ENCODE measurements at regions not wholly inside any gene's neighbourhood (a gene's known extent, or its start where the extent isn't known, plus 50 kb on each side); places are given as distances from the start of the nearest gene placed in this dataset.
"Not testable (repeated sequence)": the region's sequence is repeated elsewhere in the genome, so short reads cannot be mapped to it uniquely, and the experiment has no call there.

DNA sequence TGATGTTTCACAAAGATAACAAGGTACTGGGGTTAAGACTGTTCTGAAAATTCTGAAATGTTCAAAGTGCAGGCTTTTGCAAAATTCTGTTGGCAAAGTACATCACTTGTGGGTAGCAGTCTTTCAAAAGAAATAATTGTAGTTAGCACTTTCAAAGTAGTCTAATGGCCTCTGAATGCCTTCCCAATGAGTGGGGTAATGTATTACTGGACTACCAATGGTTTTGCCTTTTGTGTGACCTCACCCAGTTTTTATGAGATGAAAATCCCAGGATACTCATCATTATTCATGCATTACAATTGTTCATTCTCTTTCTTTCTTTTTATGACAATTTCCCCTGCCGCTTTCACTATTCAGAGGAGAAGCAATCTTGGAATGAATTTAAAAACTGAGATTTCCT, 686.1 kb downstream of the GLUD2 start:
- Mint-ChIP-seq H3K27ac (no peak overlapping the region), H3K36me3 (ENCODE audit: low read depth) (no peaks in the 10 kb centered on the region), H3K4me3 (no peak overlapping the region), H3K9me3 (no peaks in the 10 kb centered on the region), H3K4me1 (ENCODE audit: low read depth) (no peaks in the 10 kb centered on the region), H3K27me3 (no peaks in the 10 kb centered on the region)
- ATAC-seq (ENCODE audit: poor library complexity) (no peak), DNase-seq (no peak)
- Histone ChIP-seq H3K27ac (ENCODE audit: low read depth in 1 of 2, low read length in 2 of 2) (no peak overlapping the region), H3K4me1 (ENCODE audit: insufficient read depth, low read length) (no peaks in the 10 kb centered on the region), H3K4me3 (ENCODE audit: low read length) (no peak overlapping the region), H3K27me3 (ENCODE audit: control insufficient read depth in 1 of 2, insufficient read depth in 2 of 2, low read length in 2 of 2) (no peaks in the 10 kb centered on the region), H3K9me3 (ENCODE audit: control insufficient read depth in 1 of 2, insufficient read depth in 1 of 2, low read length in 2 of 2) (no peaks in the 10 kb centered on the region), H3K36me3 (ENCODE audit: insufficient read depth, low read length) (no peaks in the 10 kb centered on the region)
- CTCF ChIA-PET: no interaction called here
- intact Hi-C loops (cut with DNase I, micrococcal nuclease): no loop called here
- TF ChIP-seq, protein P1, sequence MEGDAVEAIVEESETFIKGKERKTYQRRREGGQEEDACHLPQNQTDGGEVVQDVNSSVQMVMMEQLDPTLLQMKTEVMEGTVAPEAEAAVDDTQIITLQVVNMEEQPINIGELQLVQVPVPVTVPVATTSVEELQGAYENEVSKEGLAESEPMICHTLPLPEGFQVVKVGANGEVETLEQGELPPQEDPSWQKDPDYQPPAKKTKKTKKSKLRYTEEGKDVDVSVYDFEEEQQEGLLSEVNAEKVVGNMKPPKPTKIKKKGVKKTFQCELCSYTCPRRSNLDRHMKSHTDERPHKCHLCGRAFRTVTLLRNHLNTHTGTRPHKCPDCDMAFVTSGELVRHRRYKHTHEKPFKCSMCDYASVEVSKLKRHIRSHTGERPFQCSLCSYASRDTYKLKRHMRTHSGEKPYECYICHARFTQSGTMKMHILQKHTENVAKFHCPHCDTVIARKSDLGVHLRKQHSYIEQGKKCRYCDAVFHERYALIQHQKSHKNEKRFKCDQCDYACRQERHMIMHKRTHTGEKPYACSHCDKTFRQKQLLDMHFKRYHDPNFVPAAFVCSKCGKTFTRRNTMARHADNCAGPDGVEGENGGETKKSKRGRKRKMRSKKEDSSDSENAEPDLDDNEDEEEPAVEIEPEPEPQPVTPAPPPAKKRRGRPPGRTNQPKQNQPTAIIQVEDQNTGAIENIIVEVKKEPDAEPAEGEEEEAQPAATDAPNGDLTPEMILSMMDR (IDR thresholded peaks at IDR 0.05): no peak
- POLR2A ChIA-PET: no interaction called here

DNA sequence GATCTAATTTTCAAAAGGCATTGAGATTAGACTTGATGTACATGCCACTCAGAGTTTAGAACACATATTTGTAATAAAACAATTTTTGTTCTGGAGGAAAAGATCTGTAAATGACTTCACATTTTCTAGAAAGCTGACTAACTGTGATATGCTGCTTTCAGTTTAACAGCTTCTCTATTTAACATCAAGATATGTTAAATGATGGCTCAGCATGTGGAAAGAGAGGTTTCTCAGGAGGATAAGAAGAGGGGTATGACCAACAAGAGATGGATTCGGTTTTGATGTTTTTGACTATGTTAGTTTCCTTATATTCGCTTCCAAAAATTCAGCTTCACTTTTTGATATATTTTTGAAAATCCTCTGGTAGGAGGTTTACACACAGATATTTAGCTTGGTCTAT, 698.7 kb downstream of the GLUD2 start:
- no peaks in the 10 kb centered on the region for H3K27me3 Mint-ChIP-seq

GRCh38 chrX:121753602-121754001, 706.2 kb downstream of the GLUD2 start:
- CTCF ChIA-PET; intact Hi-C loops (cut with DNase I, micrococcal nuclease); H3K4me1 ChIP-seq (ENCODE audit: insufficient read depth, low read length); POLR2A ChIA-PET; H3K27me3 ChIP-seq (ENCODE audit: control insufficient read depth in 1 of 2, insufficient read depth in 2 of 2, low read length in 2 of 2); H3K27me3 Mint-ChIP-seq; H3K4me1 Mint-ChIP-seq (ENCODE audit: low read depth); H3K9me3 Mint-ChIP-seq; H3K9me3 ChIP-seq (ENCODE audit: control insufficient read depth in 1 of 2, insufficient read depth in 1 of 2, low read length in 2 of 2); H3K36me3 ChIP-seq (ENCODE audit: insufficient read depth, low read length); H3K27ac ChIP-seq (ENCODE audit: low read depth in 1 of 2, low read length in 2 of 2); H3K27ac Mint-ChIP-seq; DNase-seq; ATAC-seq (ENCODE audit: poor library complexity); H3K4me3 ChIP-seq (ENCODE audit: low read length); H3K4me3 Mint-ChIP-seq; H3K36me3 Mint-ChIP-seq (ENCODE audit: low read depth): not testable (repeated sequence)

More for the DNA sequence above, 698.7 kb downstream of the GLUD2 start:
- no peak overlapping the region for H3K4me3 Mint-ChIP-seq
- DNase-seq (no peak), ATAC-seq (ENCODE audit: poor library complexity) (no peak)
- no peak overlapping the region for H3K4me3 ChIP-seq (ENCODE audit: low read length)
- intact Hi-C loops (cut with DNase I, micrococcal nuclease): no loop called here
- ChIA-PET CTCF (no interaction called here), POLR2A (no interaction called here)
- TF ChIP-seq, protein P1 (IDR thresholded peaks at IDR 0.05): no peak
- H3K27ac Mint-ChIP-seq: no peak overlapping the region
- H3K36me3 ChIP-seq (ENCODE audit: insufficient read depth, low read length): no peaks in the 10 kb centered on the region
- no peaks in the 10 kb centered on the region for H3K36me3 Mint-ChIP-seq (ENCODE audit: low read depth)
- no peaks in the 10 kb centered on the region for H3K4me1 ChIP-seq (ENCODE audit: insufficient read depth, low read length)
- no peaks in the 10 kb centered on the region for H3K9me3 Mint-ChIP-seq
- H3K9me3 ChIP-seq (ENCODE audit: control insufficient read depth in 1 of 2, insufficient read depth in 1 of 2, low read length in 2 of 2): no peaks in the 10 kb centered on the region
- H3K4me1 Mint-ChIP-seq (ENCODE audit: low read depth): no peaks in the 10 kb centered on the region
- H3K27me3 ChIP-seq (ENCODE audit: control insufficient read depth in 1 of 2, insufficient read depth in 2 of 2, low read length in 2 of 2): no peaks in the 10 kb centered on the region
- H3K27ac ChIP-seq (ENCODE audit: low read depth in 1 of 2, low read length in 2 of 2): no peak overlapping the region

GRCh38 chrX:121754301-121754700, 706.9 kb downstream of the GLUD2 start:
- Mint-ChIP-seq H3K27ac (no peak overlapping the region), H3K36me3 (ENCODE audit: low read depth) (no peaks in the 10 kb centered on the region), H3K27me3 (no peaks in the 10 kb centered on the region), H3K4me3 (no peak overlapping the region), H3K4me1 (ENCODE audit: low read depth) (no peaks in the 10 kb centered on the region), H3K9me3 (no peaks in the 10 kb centered on the region)
- POLR2A ChIA-PET: no interaction called here
- CTCF ChIA-PET: no interaction called here
- Histone ChIP-seq H3K4me1 (ENCODE audit: insufficient read depth, low read length) (no peaks in the 10 kb centered on the region), H3K9me3 (ENCODE audit: control insufficient read depth in 1 of 2, insufficient read depth in 1 of 2, low read length in 2 of 2) (no peaks in the 10 kb centered on the region), H3K27me3 (ENCODE audit: control insufficient read depth in 1 of 2, insufficient read depth in 2 of 2, low read length in 2 of 2) (no peaks in the 10 kb centered on the region), H3K4me3 (ENCODE audit: low read length) (no peak overlapping the region), H3K36me3 (ENCODE audit: insufficient read depth, low read length) (no peaks in the 10 kb centered on the region), H3K27ac (ENCODE audit: low read depth in 1 of 2, low read length in 2 of 2) (no peak overlapping the region)
- DNase-seq (no peak), ATAC-seq (ENCODE audit: poor library complexity) (no peak)
- intact Hi-C loops (cut with DNase I, micrococcal nuclease): no loop called here
- TF ChIP-seq, protein P1 (IDR thresholded peaks at IDR 0.05): no peak
